HPDE6-E6E7 (cell line): ENCODE measurements at regions not wholly inside any gene's neighbourhood (a gene's known extent, or its start where the extent isn't known, plus 50 kb on each side); places are given as distances from the start of the nearest gene placed in this dataset.
"Not testable (repeated sequence)": the region's sequence is repeated elsewhere in the genome, so short reads cannot be mapped to it uniquely, and the experiment has no call there.

Source experiments
- DNase-seq: peaks from one replicate; pipeline ENCODE4 v3.0.0; 2011; ENCODE audit warnings: missing footprints; ENCODE audit errors: extremely low spot score

GRCh38 chr6:71007298-71007697 is 50.4 kb upstream of the B3GAT2 start:
- not testable (repeated sequence) for DNase-seq

- no peak for DNase-seq
Observed at GRCh38 chr6:71011871-71012371, 55.1 kb upstream of the B3GAT2 start.

GRCh38 chr6:71012866-71013469 is 56.1 kb upstream of the B3GAT2 start:
- peak; percentile 45 for DNase-seq

- DNase-seq: no peak
Observed at GRCh38 chr6:71015392-71015791, 58.5 kb upstream of the B3GAT2 start.

- DNase-seq: no peak
Observed at GRCh38 chr6:71028236-71028876, 71.5 kb upstream of the B3GAT2 start.

- no peak for DNase-seq
Observed at GRCh38 chr6:71028877-71029252, 72.0 kb upstream of the B3GAT2 start.

- DNase-seq: no peak
Observed at GRCh38 chr6:71029555-71029954, 72.7 kb upstream of the B3GAT2 start.

- no peak for DNase-seq
Observed at GRCh38 chr6:71031912-71032311, 75.1 kb upstream of the B3GAT2 start.

GRCh38 chr6:71033171-71033570 is 76.3 kb upstream of the B3GAT2 start:
- no peak for DNase-seq

GRCh38 chr6:71033890-71034289 is 77.0 kb upstream of the B3GAT2 start:
- DNase-seq: no peak

GRCh38 chr6:71034563-71035345 is 77.9 kb upstream of the B3GAT2 start:
- DNase-seq: no peak

- no peak for DNase-seq
Observed at GRCh38 chr6:71035871-71036270, 79.0 kb upstream of the B3GAT2 start.

- no peak for DNase-seq
Observed at GRCh38 chr6:71038711-71039344, 82.0 kb upstream of the B3GAT2 start.

GRCh38 chr6:71040043-71040442 is 83.2 kb upstream of the B3GAT2 start:
- no peak for DNase-seq

GRCh38 chr6:71040841-71041240 is 84.0 kb upstream of the B3GAT2 start:
- no peak for DNase-seq

GRCh38 chr6:71043902-71044301 is 87.0 kb upstream of the B3GAT2 start:
- DNase-seq: no peak

- no peak for DNase-seq
Observed at GRCh38 chr6:71044753-71045152, 87.9 kb upstream of the B3GAT2 start.

- DNase-seq: no peak
Observed at GRCh38 chr6:71045296-71045695, 88.4 kb upstream of the B3GAT2 start.

GRCh38 chr6:71047417-71047816 is 90.6 kb upstream of the B3GAT2 start:
- no peak for DNase-seq

- no peak for DNase-seq
Observed at GRCh38 chr6:71048320-71049164, 91.7 kb upstream of the B3GAT2 start.

GRCh38 chr6:71049198-71049770 is 92.4 kb upstream of the B3GAT2 start:
- no peak for DNase-seq
